H9 (cell line): ENCODE measurements at regions not wholly inside any gene's neighbourhood (a gene's known extent, or its start where the extent isn't known, plus 50 kb on each side); places are given as distances from the start of the nearest gene placed in this dataset.

Experiments used
- DNase-seq: peaks from one replicate; pipeline ENCODE4 v3.0.0-alpha.2; 2017
- H2AFZ ChIP-seq: one replicate; pipeline ENCODE4 v1.6.1; 2013; ENCODE audit warnings: mild to moderate bottlenecking, low read length, control low read depth, moderate library complexity
- H2AK5ac ChIP-seq: 2 replicates; pipeline ENCODE4 v1.6.1; 2013; ENCODE audit warnings: low read length, control low read depth, mixed read lengths; ENCODE audit not compliant: insufficient read length
- H2BK120ac ChIP-seq: one replicate; pipeline ENCODE4 v1.6.1; 2013; ENCODE audit warnings: low read depth, mild to moderate bottlenecking, low read length, control low read depth, inconsistent platforms; ENCODE audit not compliant: poor library complexity, severe bottlenecking
- H2BK12ac ChIP-seq: 2 replicates; pipeline ENCODE4 v1.6.1; 2013; ENCODE audit warnings: low read length, control low read depth, mixed read lengths, low read depth; ENCODE audit not compliant: insufficient read length
- H2BK15ac ChIP-seq: 2 replicates; pipeline ENCODE4 v1.6.1; 2013; ENCODE audit warnings: low read depth, low read length, control low read depth
- H2BK20ac ChIP-seq: one replicate; pipeline ENCODE4 v1.6.1; 2013; ENCODE audit warnings: low read depth, mild to moderate bottlenecking, low read length, control low read depth, inconsistent platforms; ENCODE audit not compliant: poor library complexity, severe bottlenecking
- H2BK5ac ChIP-seq: 2 replicates; pipeline ENCODE4 v1.6.1; 2013; ENCODE audit warnings: low read length, control low read depth, mixed read lengths; ENCODE audit not compliant: insufficient read length
- H3K14ac ChIP-seq: 2 replicates; pipeline ENCODE4 v1.6.1; 2013; ENCODE audit warnings: low read length, control low read depth; ENCODE audit not compliant: insufficient read depth
- H3K18ac ChIP-seq: 2 replicates; pipeline ENCODE4 v1.6.1; 2013; ENCODE audit warnings: low read depth, mild to moderate bottlenecking, mixed read lengths, low read length, control low read depth; ENCODE audit not compliant: insufficient read length
- H3K23ac ChIP-seq: 2 replicates; pipeline ENCODE4 v1.6.1; 2013; ENCODE audit warnings: low read length, control low read depth, mixed read lengths, low read depth; ENCODE audit not compliant: insufficient read length
- H3K23me2 ChIP-seq: 2 replicates; pipeline ENCODE4 v1.6.1; 2013; ENCODE audit warnings: low read depth, mild to moderate bottlenecking, mixed read lengths, low read length, control low read depth; ENCODE audit not compliant: insufficient read length, poor library complexity, severe bottlenecking
- H3K27ac ChIP-seq: 2 replicates; pipeline ENCODE4 v1.5.1; 2013; ENCODE audit warnings: low read length, control low read depth, mixed read lengths, low read depth; ENCODE audit not compliant: insufficient read length
- H3K27me3 ChIP-seq: 2 replicates; pipeline ENCODE4 v1.6.1; 2013; ENCODE audit warnings: low read length, control low read depth, inconsistent platforms; ENCODE audit not compliant: insufficient read depth
- H3K4ac ChIP-seq: 2 replicates; pipeline ENCODE4 v1.6.1; 2013; ENCODE audit warnings: low read depth, mild to moderate bottlenecking, control low read depth, inconsistent platforms, low read length, moderate library complexity
- H3K4me1 ChIP-seq: 2 replicates; pipeline ENCODE4 v1.6.1; 2013; ENCODE audit warnings: low read length, control low read depth, inconsistent platforms; ENCODE audit not compliant: insufficient read depth
- H3K4me2 ChIP-seq: 2 replicates; pipeline ENCODE4 v1.6.1; 2013; ENCODE audit warnings: low read length, control low read depth, mixed read lengths; ENCODE audit not compliant: insufficient read length, insufficient read depth
- H3K56ac ChIP-seq: 2 replicates; pipeline ENCODE4 v1.6.1; 2013; ENCODE audit warnings: low read depth, mild to moderate bottlenecking, mixed read lengths, low read length, control low read depth; ENCODE audit not compliant: insufficient read length
- H3K79me1 ChIP-seq: 2 replicates; pipeline ENCODE4 v1.6.1; 2013; ENCODE audit warnings: low read depth, mild to moderate bottlenecking, moderate library complexity, low read length, control low read depth, inconsistent platforms; ENCODE audit not compliant: insufficient read depth, poor library complexity, severe bottlenecking
- H3K79me2 ChIP-seq: 2 replicates; pipeline ENCODE4 v1.6.1; 2013; ENCODE audit warnings: low read length, control low read depth, inconsistent platforms; ENCODE audit not compliant: insufficient read depth
- H3K9ac ChIP-seq: 2 replicates; pipeline ENCODE4 v1.6.1; 2013; ENCODE audit warnings: low read length, control low read depth, mixed read lengths; ENCODE audit not compliant: insufficient read length; ENCODE audit errors: extremely low read depth
- H3K9me3 ChIP-seq: one replicate; pipeline ENCODE4 v1.6.1; 2013; ENCODE audit warnings: low read depth, low read length, inconsistent platforms; ENCODE audit not compliant: control insufficient read depth
- H3T11ph ChIP-seq: one replicate; pipeline ENCODE4 v1.6.1; 2013; ENCODE audit warnings: mild to moderate bottlenecking, low read length, control low read depth, inconsistent platforms
- H4K20me1 ChIP-seq: one replicate; pipeline ENCODE4 v1.6.1; 2013; ENCODE audit not compliant: control insufficient read depth, insufficient read length, insufficient read depth
- H4K5ac ChIP-seq: 2 replicates; pipeline ENCODE4 v1.6.1; 2013; ENCODE audit warnings: low read depth, mild to moderate bottlenecking, mixed read lengths, low read length, control low read depth; ENCODE audit not compliant: insufficient read length
- H4K8ac ChIP-seq: replicated peaks from 2 replicates; pipeline ENCODE4 v1.6.1; 2013; ENCODE audit warnings: low read length, control low read depth, mixed read lengths, low read depth; ENCODE audit not compliant: insufficient read length
- H4K91ac ChIP-seq: 2 replicates; pipeline ENCODE4 v1.6.1; 2013; ENCODE audit warnings: low read depth, mild to moderate bottlenecking, moderate library complexity, mixed read lengths, low read length, control low read depth; ENCODE audit not compliant: insufficient read length
- H3K27ac Mint-ChIP-seq, 3 experiments: 2 replicates in 2 of 3; 3 replicates in 1 of 3; pipeline ENCODE4 v1.8.0; 2020 to 2021; ENCODE audit warnings: mixed read lengths in 3 of 3, mild to moderate bottlenecking in 1 of 3, moderate library complexity in 1 of 3
- H3K27me3 Mint-ChIP-seq: 2 replicates; pipeline ENCODE4 v1.8.0; 2021; ENCODE audit warnings: low read depth, mild to moderate bottlenecking, moderate library complexity, mixed read lengths
- H3K36me3 Mint-ChIP-seq, 3 experiments: 2 replicates in 2 of 3; 3 replicates in 1 of 3; pipeline ENCODE4 v1.8.0; 2020 to 2021; ENCODE audit warnings: low read depth in 3 of 3, mixed read lengths in 3 of 3; ENCODE audit not compliant: insufficient read depth in 1 of 3
- H3K4me1 Mint-ChIP-seq, 2 experiments: 2 replicates each; pipeline ENCODE4 v1.8.0; 2020; ENCODE audit warnings: mixed read lengths in 2 of 2
- H3K4me3 Mint-ChIP-seq, 2 experiments: 2 replicates in 1 of 2; 3 replicates in 1 of 2; pipeline ENCODE4 v1.8.0; 2020 to 2021; ENCODE audit warnings: mild to moderate bottlenecking in 2 of 2, mixed read lengths in 2 of 2, moderate library complexity in 1 of 2
- H3K9me3 Mint-ChIP-seq, 2 experiments: 2 replicates in 1 of 2; 3 replicates in 1 of 2; pipeline ENCODE4 v1.8.0; 2020; ENCODE audit warnings: mild to moderate bottlenecking in 2 of 2, mixed read lengths in 2 of 2, moderate library complexity in 1 of 2
- CTCF ChIP-seq: fragments of 200-600 bp; sonication (generic); conservative IDR thresholded peaks from 3 replicates; pipeline ENCODE4 v1.8.0; 2021; ENCODE audit warnings: antibody characterized with exemption, mild to moderate bottlenecking
- WGBS: extraction: QIAGEN DNeasy Blood & Tissue Kit; methylation state at CpG from one replicate; pipeline ENCODE4 v1.1.7; 2013; ENCODE audit warnings: missing lambda C conversion rate, low lambda C conversion rate, mixed read lengths; ENCODE audit not compliant: insufficient read length; ENCODE audit errors: extremely low coverage; 5-methylcytosine and 5-hydroxymethylcytosine counted together

GRCh38 chr16:86932130-86932982, 354.0 kb downstream of the FOXL1 start:
- Mint-ChIP-seq H3K4me1 (peaks cover 7 to 12% of the 10 kb centered on the region in 2 experiments), H3K36me3 (no peaks in the 10 kb centered on the region), H3K27me3 (peaks cover 8% of the 10 kb centered on the region), H3K27ac (no peak overlapping the region), H3K9me3 (no peaks in the 10 kb centered on the region), H3K4me3 (no peak overlapping the region)
- Histone ChIP-seq H3K27ac (no peak overlapping the region), H3K23ac (no peak overlapping the region), H3T11ph (no peak overlapping the region), H3K23me2 (no peaks in the 10 kb centered on the region), H3K9ac (no peak overlapping the region), H3K14ac (no peak overlapping the region), H3K79me1 (no peaks in the 10 kb centered on the region), H4K20me1 (peaks cover 4% of the 10 kb centered on the region), H2BK120ac (no peak overlapping the region), H3K9me3 (no peaks in the 10 kb centered on the region), H2AFZ (no peak overlapping the region), H3K27me3 (no peaks in the 10 kb centered on the region), H3K4ac (no peak overlapping the region), H2BK5ac (no peak overlapping the region), H2AK5ac (no peak overlapping the region), H3K79me2 (no peaks in the 10 kb centered on the region), H3K18ac (no peak overlapping the region), H4K8ac (no peak overlapping the region), H2BK20ac (no peak overlapping the region), H2BK12ac (no peak overlapping the region), H3K4me2 (no peak overlapping the region), H4K91ac (no peak overlapping the region), H3K4me1 (peaks cover 5% of the 10 kb centered on the region; the same call in 1 of the 2 replicates), H3K56ac (peak overlapping the region; percentile 5), H2BK15ac (no peak overlapping the region), H4K5ac (no peak overlapping the region)
- no peak for DNase-seq
- no peak for TF ChIP-seq CTCF
- 100% methylated on average over 8 of the region's 8 CpGs for WGBS
